Choroid plexus epithelial cell (primary cell): ENCODE measurements at regions not wholly inside any gene's neighbourhood (a gene's known extent, or its start where the extent isn't known, plus 50 kb on each side); places are given as distances from the start of the nearest gene placed in this dataset.

Experiments used
- DNase-seq: peaks from one replicate; pipeline ENCODE4 v3.0.0-alpha.2; 2010; ENCODE audit warnings: low read depth
- H3K4me3 ChIP-seq: 2 replicates; pipeline ENCODE4 v1.5.1; 2011; ENCODE audit warnings: low read depth, mild to moderate bottlenecking, control low read depth, low read length, moderate library complexity
- CTCF ChIP-seq: conservative IDR thresholded peaks from 2 replicates; pipeline ENCODE4 v1.5.1; 2011; ENCODE audit warnings: low read depth, mild to moderate bottlenecking, control low read depth, inconsistent platforms, low read length, moderate library complexity

GRCh38 chr5:92394936-92395335 lies 1011.8 kb upstream of the ARRDC3 start:
- no peak overlapping the region for H3K4me3 ChIP-seq

GRCh38 chr5:92390657-92391056 lies 1007.5 kb upstream of the ARRDC3 start:
- DNase-seq, result no peak
- no peak for TF ChIP-seq CTCF
- H3K4me3 ChIP-seq, result no peak overlapping the region

More at GRCh38 chr5:92394936-92395335, 1011.8 kb upstream of the ARRDC3 start:
- no peak for TF ChIP-seq CTCF
- no peak for DNase-seq

GRCh38 chr5:92380069-92380770 lies 997.1 kb upstream of the ARRDC3 start:
- peak; percentile 44 for DNase-seq
- TF ChIP-seq CTCF, result no peak
- no peak overlapping the region for H3K4me3 ChIP-seq

- no peak overlapping the region for H3K4me3 ChIP-seq
- no peak for TF ChIP-seq CTCF
- peak; percentile 76 for DNase-seq
Observed at GRCh38 chr5:92378966-92379611, 996.0 kb upstream of the ARRDC3 start.

- no peak for TF ChIP-seq CTCF
- H3K4me3 ChIP-seq, result no peak overlapping the region
- no peak for DNase-seq
Observed at GRCh38 chr5:92374859-92375258, 991.7 kb upstream of the ARRDC3 start.

GRCh38 chr5:92372766-92373165 lies 989.6 kb upstream of the ARRDC3 start:
- no peak overlapping the region for H3K4me3 ChIP-seq
- no peak for TF ChIP-seq CTCF
- DNase-seq, result peak; percentile 20

GRCh38 chr5:92371889-92372235 lies 988.7 kb upstream of the ARRDC3 start:
- no peak overlapping the region for H3K4me3 ChIP-seq
- TF ChIP-seq CTCF, result no peak
- no peak for DNase-seq
